MM.1S (cell line): ENCODE measurements at regions not wholly inside any gene's neighbourhood (a gene's known extent, or its start where the extent isn't known, plus 50 kb on each side); places are given as distances from the start of the nearest gene placed in this dataset.

Experiments used
- DNase-seq: peaks from one replicate; pipeline ENCODE4 v3.0.0-alpha.2; 2015
- H2AFZ ChIP-seq: fragments of 300-600 bp; sonication (generic); 2 replicates; pipeline ENCODE4 v1.6.0; 2016; ENCODE audit warnings: antibody characterized with exemption, low read length
- H3F3A ChIP-seq: fragments of 300-600 bp; sonication (generic); 2 replicates; pipeline ENCODE4 v1.6.1; 2016; ENCODE audit warnings: mild to moderate bottlenecking, antibody characterized with exemption, low read length, moderate library complexity, mixed read lengths; ENCODE audit not compliant: insufficient read depth
- H3K27ac ChIP-seq: fragments of 300-600 bp; sonication (generic); 2 replicates; pipeline ENCODE4 v1.5.1; 2016; ENCODE audit warnings: mild to moderate bottlenecking, low read length
- H3K27me3 ChIP-seq: fragments of 300-600 bp; sonication (generic); replicated peaks from 2 replicates; pipeline ENCODE4 v1.6.0; 2016; ENCODE audit warnings: low read length; ENCODE audit not compliant: insufficient read depth
- H3K36me3 ChIP-seq: fragments of 300-600 bp; sonication (generic); replicated peaks from 2 replicates; pipeline ENCODE4 v1.6.1; 2016; ENCODE audit warnings: mild to moderate bottlenecking, low read length, mixed read lengths; ENCODE audit not compliant: insufficient read depth
- H3K4me1 ChIP-seq: fragments of 300-600 bp; sonication (generic); 2 replicates; pipeline ENCODE4 v1.6.1; 2016; ENCODE audit warnings: low read length, mixed read lengths
- H3K4me2 ChIP-seq: fragments of 300-600 bp; sonication (generic); 2 replicates; pipeline ENCODE4 v1.6.0; 2016; ENCODE audit warnings: low read depth, low read length
- H3K4me3 ChIP-seq: fragments of 300-600 bp; sonication (generic); 2 replicates; pipeline ENCODE4 v1.5.1; 2016; ENCODE audit warnings: low read length, mixed read lengths
- H3K79me2 ChIP-seq: fragments of 300-600 bp; sonication (generic); 2 replicates; pipeline ENCODE4 v1.6.1; 2016; ENCODE audit warnings: mixed run types, low read length, mixed read lengths
- H3K9ac ChIP-seq: fragments of 300-600 bp; sonication (generic); 2 replicates; pipeline ENCODE4 v1.6.1; 2016; ENCODE audit warnings: low read length, mixed read lengths
- H3K9me2 ChIP-seq: fragments of 300-600 bp; sonication (generic); replicated peaks from 2 replicates; pipeline ENCODE4 v1.6.1; 2016; ENCODE audit warnings: mild to moderate bottlenecking, low read length, mixed read lengths; ENCODE audit not compliant: insufficient read depth
- H3K9me3 ChIP-seq: fragments of 300-600 bp; sonication (generic); replicated peaks from 2 replicates; pipeline ENCODE4 v1.6.1; 2016; ENCODE audit warnings: mild to moderate bottlenecking, low read length, mixed read lengths; ENCODE audit not compliant: insufficient read depth
- H4K20me1 ChIP-seq: fragments of 300-600 bp; sonication (generic); 2 replicates; pipeline ENCODE4 v1.6.1; 2016; ENCODE audit warnings: mild to moderate bottlenecking, low read length, moderate library complexity, mixed read lengths; ENCODE audit not compliant: insufficient read depth
- EZH2 ChIP-seq: fragments of 300-600 bp; sonication (generic); optimal IDR thresholded peaks from 2 replicates; pipeline ENCODE3; 2017; ENCODE audit warnings: low read depth, mild to moderate bottlenecking, antibody characterized with exemption, low read length, mixed read lengths
- EZH2phosphoT487 ChIP-seq: fragments of 300-600 bp; sonication (generic); IDR thresholded peaks from 2 replicates; pipeline ENCODE4 v1.6.1; 2018; ENCODE audit warnings: antibody characterized with exemption, low read length
- TF ChIP-seq, protein P1 (sequence below): fragments of 300-600 bp; sonication (generic); IDR thresholded peaks from 2 replicates; pipeline ENCODE4 v1.5.1; 2016; ENCODE audit warnings: antibody characterized with exemption, low read length, mixed read lengths

DNA sequence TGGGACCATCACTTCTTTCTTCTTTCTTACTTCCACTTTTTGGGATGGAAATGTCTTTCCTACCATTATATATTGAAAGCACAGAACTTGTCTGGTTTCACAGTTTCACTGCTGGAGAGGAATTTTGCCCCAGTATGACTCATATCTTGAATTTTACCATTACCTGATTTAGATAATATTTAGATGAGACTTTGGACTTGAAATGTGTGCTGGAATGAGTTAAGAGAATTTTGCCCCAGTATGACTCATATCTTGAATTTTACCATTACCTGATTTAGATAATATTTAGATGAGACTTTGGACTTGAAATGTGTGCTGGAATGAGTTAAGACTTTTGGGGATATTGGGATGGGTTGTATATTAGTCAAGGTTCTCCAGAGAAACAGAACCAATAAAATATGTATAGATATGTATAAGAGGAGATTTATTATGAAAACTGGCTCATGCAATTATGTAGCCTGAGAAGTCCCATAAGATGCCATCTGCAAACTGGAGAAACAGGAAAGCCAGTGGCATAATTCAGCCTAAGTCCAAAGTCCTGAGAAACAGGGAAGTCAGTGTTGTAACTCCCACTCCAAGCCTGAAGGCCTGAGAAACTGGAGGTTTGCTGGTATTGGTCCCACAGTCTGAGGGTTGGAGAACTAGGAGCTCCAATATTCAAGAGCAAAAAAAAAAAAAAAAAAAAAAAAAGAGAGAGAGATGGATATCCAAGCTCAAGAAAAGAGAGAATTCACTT is 1029.2 kb downstream of the EPHA3 start:
- H3K9me3 ChIP-seq = no peaks in the 10 kb centered on the region
- no peak overlapping the region for H3K27ac ChIP-seq
- H3K36me3 ChIP-seq = no peaks in the 10 kb centered on the region
- no peaks in the 10 kb centered on the region for H3K27me3 ChIP-seq
- H2AFZ ChIP-seq = no peak overlapping the region
- no peak overlapping the region for H3K4me2 ChIP-seq
- no peaks in the 10 kb centered on the region for H4K20me1 ChIP-seq
- no peaks in the 10 kb centered on the region for H3F3A ChIP-seq
- no peak overlapping the region for H3K4me3 ChIP-seq
- TF ChIP-seq, protein P1, sequence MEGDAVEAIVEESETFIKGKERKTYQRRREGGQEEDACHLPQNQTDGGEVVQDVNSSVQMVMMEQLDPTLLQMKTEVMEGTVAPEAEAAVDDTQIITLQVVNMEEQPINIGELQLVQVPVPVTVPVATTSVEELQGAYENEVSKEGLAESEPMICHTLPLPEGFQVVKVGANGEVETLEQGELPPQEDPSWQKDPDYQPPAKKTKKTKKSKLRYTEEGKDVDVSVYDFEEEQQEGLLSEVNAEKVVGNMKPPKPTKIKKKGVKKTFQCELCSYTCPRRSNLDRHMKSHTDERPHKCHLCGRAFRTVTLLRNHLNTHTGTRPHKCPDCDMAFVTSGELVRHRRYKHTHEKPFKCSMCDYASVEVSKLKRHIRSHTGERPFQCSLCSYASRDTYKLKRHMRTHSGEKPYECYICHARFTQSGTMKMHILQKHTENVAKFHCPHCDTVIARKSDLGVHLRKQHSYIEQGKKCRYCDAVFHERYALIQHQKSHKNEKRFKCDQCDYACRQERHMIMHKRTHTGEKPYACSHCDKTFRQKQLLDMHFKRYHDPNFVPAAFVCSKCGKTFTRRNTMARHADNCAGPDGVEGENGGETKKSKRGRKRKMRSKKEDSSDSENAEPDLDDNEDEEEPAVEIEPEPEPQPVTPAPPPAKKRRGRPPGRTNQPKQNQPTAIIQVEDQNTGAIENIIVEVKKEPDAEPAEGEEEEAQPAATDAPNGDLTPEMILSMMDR = no peak
- TF ChIP-seq EZH2phosphoT487 = no peak
- TF ChIP-seq EZH2 = no peak
- no peaks in the 10 kb centered on the region for H3K4me1 ChIP-seq
- H3K79me2 ChIP-seq = no peaks in the 10 kb centered on the region
- no peak for DNase-seq
- H3K9ac ChIP-seq = no peak overlapping the region
- H3K9me2 ChIP-seq = no peaks in the 10 kb centered on the region

DNA sequence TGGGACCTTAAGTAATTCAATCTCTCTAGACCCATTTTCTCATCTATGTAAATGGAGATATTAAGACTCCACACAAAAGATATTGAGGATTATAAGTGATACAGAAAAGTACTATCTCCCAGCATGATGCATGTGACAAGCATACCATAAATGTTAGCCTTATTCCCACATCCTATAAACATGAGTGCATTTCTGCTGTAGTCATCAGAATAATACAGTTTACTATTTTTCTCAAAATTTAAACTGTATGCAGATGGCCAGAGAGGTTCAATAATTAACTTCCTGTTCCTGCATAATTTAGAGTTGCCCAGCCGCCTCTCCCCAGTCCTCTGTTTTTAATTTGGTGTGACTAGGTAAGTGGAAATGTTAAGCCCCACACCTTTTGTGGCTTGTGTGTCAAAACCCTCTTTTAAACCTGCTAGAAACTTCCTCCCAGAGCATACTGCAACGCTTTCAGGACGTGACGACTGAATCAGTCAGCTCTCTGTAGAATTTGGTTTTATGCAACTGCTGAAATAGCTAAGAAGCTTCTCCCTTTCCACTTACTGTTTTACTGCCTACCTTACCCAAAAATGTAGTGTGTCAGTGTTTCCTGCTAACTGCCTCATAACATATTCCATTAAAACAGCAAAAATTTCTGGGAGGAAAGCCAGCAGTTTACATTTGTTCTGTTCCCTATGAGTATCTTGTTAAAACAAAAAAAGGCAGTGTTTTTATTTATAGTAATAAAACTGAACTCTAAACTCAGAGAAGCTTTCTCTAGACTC is 1037.9 kb downstream of the EPHA3 start:
- no peak overlapping the region for H2AFZ ChIP-seq
- no peaks in the 10 kb centered on the region for H3K4me1 ChIP-seq
- H4K20me1 ChIP-seq = no peaks in the 10 kb centered on the region
- no peak overlapping the region for H3K27ac ChIP-seq
- DNase-seq = no peak
- H3F3A ChIP-seq = no peaks in the 10 kb centered on the region
- H3K36me3 ChIP-seq = no peaks in the 10 kb centered on the region
- H3K27me3 ChIP-seq = no peaks in the 10 kb centered on the region
- TF ChIP-seq EZH2 = no peak
- no peak for TF ChIP-seq EZH2phosphoT487
- TF ChIP-seq, protein P1 = no peak
- H3K9ac ChIP-seq = no peak overlapping the region
- H3K4me3 ChIP-seq = no peak overlapping the region
- H3K4me2 ChIP-seq = no peak overlapping the region
- no peaks in the 10 kb centered on the region; the same call in 1 of the 2 replicates for H3K9me3 ChIP-seq
- no peaks in the 10 kb centered on the region for H3K9me2 ChIP-seq
- no peaks in the 10 kb centered on the region for H3K79me2 ChIP-seq

DNA sequence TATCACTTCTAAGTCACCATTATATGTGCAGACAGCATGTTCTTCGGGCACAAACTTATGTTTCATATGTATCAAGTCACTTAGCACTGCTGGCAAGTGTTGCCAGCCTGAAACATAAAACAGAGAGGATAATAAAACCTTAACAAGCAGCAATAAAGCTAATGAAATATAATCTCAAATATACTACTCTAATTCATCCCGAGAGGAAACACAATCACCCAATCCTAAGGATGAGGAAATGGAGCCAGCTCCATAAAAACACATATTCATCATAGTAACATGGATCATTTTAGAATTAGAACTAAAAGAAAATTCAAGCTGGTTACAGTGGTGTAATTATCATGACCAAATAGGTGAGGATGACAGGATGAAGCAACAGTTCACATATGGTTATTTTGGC is 1072.7 kb downstream of the EPHA3 start:
- Histone ChIP-seq H3K36me3 (no peaks in the 10 kb centered on the region), H3K4me3 (no peak overlapping the region), H4K20me1 (no peaks in the 10 kb centered on the region), H2AFZ (no peak overlapping the region), H3K9me3 (no peaks in the 10 kb centered on the region), H3K27ac (no peak overlapping the region), H3K27me3 (no peaks in the 10 kb centered on the region), H3K9ac (no peak overlapping the region), H3F3A (no peaks in the 10 kb centered on the region), H3K79me2 (no peaks in the 10 kb centered on the region), H3K9me2 (no peaks in the 10 kb centered on the region), H3K4me1 (no peaks in the 10 kb centered on the region), H3K4me2 (no peak overlapping the region)
- DNase-seq = no peak
- TF ChIP-seq, protein P1 = no peak
- TF ChIP-seq EZH2 (no peak), EZH2phosphoT487 (no peak)
